Esophagus squamous epithelium (tissue), 5 donors: ENCODE measurements at regions not wholly inside any gene's neighbourhood (a gene's known extent, or its start where the extent isn't known, plus 50 kb on each side); places are given as distances from the start of the nearest gene placed in this dataset.
A peak's percentile ranks its signal among the peaks of the same experiment; 100 is the strongest.
"Not testable (repeated sequence)": the region's sequence is repeated elsewhere in the genome, so short reads cannot be mapped to it uniquely, and the experiment has no call there.

Experiments used
- DNase-seq: peaks from one replicate; lab custom pipeline; 2025; lab: John Stamatoyannopoulos, UW
- H3K27ac ChIP-seq, 4 donors: fragments of 200-600 bp; sonication (generic); one replicate each; pipeline ENCODE4 v1.5.1; 2016 to 2019; ENCODE audit warnings: mild to moderate bottlenecking in 1 of 4
- H3K27me3 ChIP-seq, 4 donors: fragments of 200-600 bp; sonication (generic); 1 replicate in 3 of 4; 2 replicates in 1 of 4; pipeline versions ENCODE4 v1.5.1 to v1.6.0; 2017 to 2021; ENCODE audit warnings: antibody characterized with exemption in 1 of 4
- H3K36me3 ChIP-seq, 3 donors: fragments of 200-600 bp; sonication (generic); one replicate each; pipeline ENCODE4 v1.5.1; 2016 to 2019
- H3K4me1 ChIP-seq, 3 donors: fragments of 200-600 bp; sonication (generic); one replicate each; pipeline ENCODE4 v1.5.1; 2017 to 2019
- H3K4me3 ChIP-seq, 4 donors: fragments of 200-600 bp; sonication (generic); 1 replicate in 3 of 4; 2 replicates in 1 of 4; pipeline ENCODE4 v1.5.1; 2016 to 2019; ENCODE audit warnings: mild to moderate bottlenecking in 2 of 4, moderate library complexity in 1 of 4
- H3K9me3 ChIP-seq, 3 donors: fragments of 200-600 bp; sonication (generic); one replicate each; pipeline ENCODE4 v1.5.1; 2016 to 2019
- CTCF ChIP-seq, 6 experiments: fragments of 450-650 bp in 4 of 6; fragments of 200-600 bp in 2 of 6; sonication (generic) in 2 of 6; IDR thresholded peaks; one replicate each; pipeline ENCODE4 v1.5.1; 2016 to 2019; ENCODE audit warnings: antibody characterized with exemption in 6 of 6, mild to moderate bottlenecking in 4 of 6, moderate library complexity in 4 of 6
- POLR2A ChIP-seq, 4 donors: fragments of 450-650 bp; IDR thresholded peaks; one replicate each; pipeline ENCODE4 v1.6.1; 2017; ENCODE audit warnings: antibody characterized with exemption in 4 of 4, mild to moderate bottlenecking in 4 of 4, moderate library complexity in 3 of 4
- WGBS, 2 donors: methylation state at CpG; one replicate each; pipeline ENCODE4 v1.1.5; 2018; 5-methylcytosine and 5-hydroxymethylcytosine counted together
- intact Hi-C: fragments of 100-400 bp; cut with DNase I; formaldehyde crosslinking; loops from one replicate; pipeline ENCODE4 v1.15.0; 2022
- donor health status: DM: yes; HTN: yes; CAD: no.

- intact Hi-C loops: no loop called here
- no peak for DNase-seq
- H3K27ac ChIP-seq: no peak overlapping the region
- H3K9me3 ChIP-seq: no peaks in the 10 kb centered on the region
- peaks cover 0 to 25% (median 0%) of the 10 kb centered on the region in 4 donors for H3K27me3 ChIP-seq
- 63 to 70% methylated on average over 3 of the region's 3 CpGs for WGBS, 2 donors
- no peaks in the 10 kb centered on the region for H3K36me3 ChIP-seq
- TF ChIP-seq CTCF (IDR thresholded peaks at IDR 0.05): no peak
- no peak for TF ChIP-seq POLR2A (IDR thresholded peaks at IDR 0.05)
- H3K4me3 ChIP-seq: no peak overlapping the region
- peaks cover 0 to 6% (median 0%) of the 10 kb centered on the region in 3 donors for H3K4me1 ChIP-seq
Observed at GRCh38 chr16:17743158-17743557, 272.4 kb upstream of the XYLT1 start.

GRCh38 chr16:17735099-17735498 lies 264.3 kb upstream of the XYLT1 start:
- H3K4me3 ChIP-seq, H3K9me3 ChIP-seq, H3K27ac ChIP-seq, DNase-seq, H3K4me1 ChIP-seq, intact Hi-C loops, H3K36me3 ChIP-seq, H3K27me3 ChIP-seq: not testable (repeated sequence)
- WGBS, 2 donors: 56 to 72% methylated on average over 2 to 3 of the region's 3 CpGs

- no peaks in the 10 kb centered on the region for H3K9me3 ChIP-seq
- 64% methylated on average over 3 of the region's 3 CpGs for WGBS, 2 donors
- no peak for TF ChIP-seq CTCF (IDR thresholded peaks at IDR 0.05)
- TF ChIP-seq POLR2A (IDR thresholded peaks at IDR 0.05): no peak
- no peak overlapping the region for H3K4me3 ChIP-seq
- DNase-seq: no peak
- H3K4me1 ChIP-seq: no peaks in the 10 kb centered on the region
- no peak overlapping the region for H3K27ac ChIP-seq
- no peaks in the 10 kb centered on the region for H3K36me3 ChIP-seq
- intact Hi-C loops: no loop called here
- H3K27me3 ChIP-seq: peaks cover 0 to 5% (median 0%) of the 10 kb centered on the region in 4 donors
Observed at GRCh38 chr16:17729820-17730219, 259.1 kb upstream of the XYLT1 start.

- no peaks in the 10 kb centered on the region for H3K9me3 ChIP-seq
- no peaks in the 10 kb centered on the region for H3K36me3 ChIP-seq
- TF ChIP-seq POLR2A (IDR thresholded peaks at IDR 0.05): no peak
- TF ChIP-seq CTCF (IDR thresholded peaks at IDR 0.05): no peak
- H3K27me3 ChIP-seq: peaks cover 0 to 5% (median 0%) of the 10 kb centered on the region in 4 donors
- DNase-seq: no peak
- no peak overlapping the region for H3K27ac ChIP-seq
- no peak overlapping the region for H3K4me3 ChIP-seq
- 53 to 62% methylated on average over 4 of the region's 4 CpGs for WGBS, 2 donors
- intact Hi-C loops: no loop called here
- no peaks in the 10 kb centered on the region for H3K4me1 ChIP-seq
Observed at GRCh38 chr16:17728196-17728595, 257.4 kb upstream of the XYLT1 start.

GRCh38 chr16:17724242-17724898 lies 253.6 kb upstream of the XYLT1 start:
- TF ChIP-seq POLR2A (IDR thresholded peaks at IDR 0.05) (no peak), CTCF (IDR thresholded peaks at IDR 0.05) (no peak)
- no peak for DNase-seq
- intact Hi-C loops: no loop called here
- H3K4me3 ChIP-seq: no peak overlapping the region
- no peaks in the 10 kb centered on the region for H3K27me3 ChIP-seq
- 52 to 58% methylated on average over 6 to 10 of the region's 10 CpGs for WGBS, 2 donors
- H3K27ac ChIP-seq: peak overlapping the region in 1 of 4 donors; percentile 17
- H3K4me1 ChIP-seq: no peaks in the 10 kb centered on the region
- no peaks in the 10 kb centered on the region for H3K36me3 ChIP-seq
- no peaks in the 10 kb centered on the region for H3K9me3 ChIP-seq
